B cell (primary cell): ENCODE measurements at regions not wholly inside any gene's neighbourhood (a gene's known extent, or its start where the extent isn't known, plus 50 kb on each side); places are given as distances from the start of the nearest gene placed in this dataset.

Experiments
- ATAC-seq: fragments of 200-7000 bp; cut with Tn5 transposase; one replicate; pipeline ENCODE4 v1.10.0; 2021; ENCODE audit warnings: low read depth, mild to moderate bottlenecking, moderate number of reproducible peaks, moderate library complexity
- CTCF ChIA-PET: fragments of 350-600 bp; sonication (Branson Sonifier 250); formaldehyde crosslinking; loops from one replicate; lab custom pipeline; 2021; ENCODE audit warnings: antibody characterized with exemption, inconsistent platforms; lab: Charles Lee
- POLR2A ChIA-PET: fragments of 350-600 bp; sonication (Branson Sonifier 250); formaldehyde crosslinking; loops from one replicate; lab custom pipeline; 2021; ENCODE audit warnings: antibody characterized with exemption; lab: Charles Lee
- DNase-seq: peaks from one replicate; pipeline ENCODE4 v3.0.0; 2013
- H2AFZ ChIP-seq: 2 replicates; pipeline ENCODE4 v1.6.1; 2012; ENCODE audit warnings: mild to moderate bottlenecking, low read depth, low read length; ENCODE audit not compliant: insufficient read depth, poor library complexity, severe bottlenecking
- H3K27ac ChIP-seq, 2 donors: 1 replicate in 1 of 2; 2 replicates in 1 of 2; pipeline ENCODE4 v1.5.1; 2012 to 2013; ENCODE audit warnings: low read length in 2 of 2, mild to moderate bottlenecking in 2 of 2, moderate library complexity in 1 of 2
- H3K27me3 ChIP-seq, 4 experiments: fragments of 200-600 bp in 1 of 4; sonication (generic) in 1 of 4; replicated peaks in 1 of 4; 1 replicate in 2 of 4; 2 replicates in 2 of 4; pipeline versions ENCODE4 v1.6.1 to v1.7.0; 2013 to 2016; ENCODE audit warnings: low read length in 3 of 4, mild to moderate bottlenecking in 2 of 4, mixed read lengths in 1 of 4, moderate library complexity in 1 of 4; ENCODE audit not compliant: insufficient read depth in 4 of 4, control insufficient read depth in 3 of 4; ENCODE audit errors: control extremely low read depth in 1 of 4
- H3K36me3 ChIP-seq, 2 experiments: replicated peaks in 1 of 2; 1 replicate in 1 of 2; 2 replicates in 1 of 2; pipeline versions ENCODE4 v1.6.1 to v1.7.1; 2013; ENCODE audit warnings: low read length in 1 of 2; ENCODE audit not compliant: insufficient read depth in 2 of 2, control insufficient read depth in 1 of 2; ENCODE audit errors: control extremely low read depth in 1 of 2, extremely low read depth in 1 of 2
- H3K4me1 ChIP-seq, 2 donors: fragments of 200-600 bp in 1 of 2; sonication (generic) in 1 of 2; 1 replicate in 1 of 2; 2 replicates in 1 of 2; pipeline versions ENCODE4 v1.5.1 to v1.6.1; 2013 to 2017; ENCODE audit warnings: low read length in 2 of 2; ENCODE audit not compliant: control insufficient read depth in 2 of 2, insufficient read depth in 2 of 2
- H3K4me2 ChIP-seq: replicated peaks from 2 replicates; pipeline ENCODE3; 2012; ENCODE audit warnings: mild to moderate bottlenecking, low read depth, low read length; ENCODE audit not compliant: poor library complexity, severe bottlenecking
- H3K4me3 ChIP-seq, 5 experiments: fragments of 200-600 bp in 1 of 5; sonication (generic) in 1 of 5; 1 replicate in 3 of 5; 2 replicates in 2 of 5; pipeline versions ENCODE4 v1.5.1 to v1.7.0; 2011 to 2016; ENCODE audit warnings: low read length in 4 of 5, mild to moderate bottlenecking in 4 of 5, low read depth in 2 of 5, control low read depth in 1 of 5, moderate library complexity in 1 of 5; ENCODE audit not compliant: insufficient read depth in 1 of 5; ENCODE audit errors: control extremely low read depth in 1 of 5, extremely low read depth in 1 of 5
- H3K79me2 ChIP-seq: fragments of 200-600 bp; sonication (generic); one replicate; pipeline ENCODE4 v1.6.0; 2016; ENCODE audit warnings: low read length; ENCODE audit not compliant: control insufficient read depth, insufficient read depth
- H3K9ac ChIP-seq: fragments of 200-600 bp; sonication (generic); 2 replicates; pipeline ENCODE4 v1.6.1; 2017; ENCODE audit warnings: mild to moderate bottlenecking, low read length, moderate library complexity
- H3K9me3 ChIP-seq, 3 donors: one replicate each; pipeline versions ENCODE4 v1.6.1 to v1.7.1; 2013; ENCODE audit warnings: low read length in 2 of 3; ENCODE audit not compliant: control insufficient read depth in 2 of 3, insufficient read depth in 1 of 3; ENCODE audit errors: control extremely low read depth in 1 of 3
- H4K20me1 ChIP-seq: 2 replicates; pipeline ENCODE4 v1.6.0; 2012; ENCODE audit warnings: mild to moderate bottlenecking, low read length; ENCODE audit not compliant: insufficient read depth, control insufficient read depth, poor library complexity, severe bottlenecking
- H3K27ac Mint-ChIP-seq: one replicate; pipeline ENCODE4 v1.8.0; 2021; ENCODE audit warnings: mixed read lengths
- H3K27me3 Mint-ChIP-seq: one replicate; pipeline ENCODE4 v1.8.0; 2021; ENCODE audit warnings: mixed read lengths
- H3K4me1 Mint-ChIP-seq: one replicate; pipeline ENCODE4 v1.8.0; 2021; ENCODE audit warnings: mixed read lengths
- H3K4me3 Mint-ChIP-seq: one replicate; pipeline ENCODE4 v1.8.0; 2021; ENCODE audit warnings: mixed read lengths
- H3K9me3 Mint-ChIP-seq: one replicate; pipeline ENCODE4 v1.8.0; 2022; ENCODE audit warnings: mixed read lengths; ENCODE audit not compliant: insufficient read depth
- CTCF ChIP-seq: fragments of 200-600 bp; IDR thresholded peaks from one replicate; pipeline ENCODE4 v1.8.0; 2022; ENCODE audit warnings: antibody characterized with exemption, mild to moderate bottlenecking
- EZH2 ChIP-seq: IDR thresholded peaks from 2 replicates; pipeline ENCODE4 v1.6.1; 2012; ENCODE audit warnings: borderline replicate concordance, low read depth, mild to moderate bottlenecking, moderate library complexity, low read length; ENCODE audit not compliant: insufficient read depth, poor library complexity, severe bottlenecking
- WGBS: methylation state at CpG from one replicate; pipeline ENCODE4 v1.1.5; 2013; ENCODE audit warnings: missing lambda C conversion rate; ENCODE audit not compliant: insufficient coverage; 5-methylcytosine and 5-hydroxymethylcytosine counted together
- intact Hi-C: fragments of 100-400 bp; cut with micrococcal nuclease; formaldehyde crosslinking; loops from one replicate; pipeline ENCODE4 v1.10.0; 2022

GRCh38 chr5:35438786-35439185 is 178.9 kb upstream of the SPEF2 start:
- 80% methylated on average over 1 of the region's 2 CpGs for WGBS
- CTCF ChIA-PET: no interaction called here
- Histone ChIP-seq H3K27me3 (peaks cover 0 to 3% (median 0%) of the 10 kb centered on the region in 4 experiments), H3K27ac (no peak overlapping the region), H4K20me1 (no peaks in the 10 kb centered on the region), H3K36me3 (no peaks in the 10 kb centered on the region), H3K79me2 (no peaks in the 10 kb centered on the region), H3K4me1 (no peaks in the 10 kb centered on the region), H3K4me2 (no peak overlapping the region), H3K4me3 (no peak overlapping the region), H3K9me3 (no peaks in the 10 kb centered on the region), H3K9ac (no peak overlapping the region), H2AFZ (no peak overlapping the region)
- H3K9me3 Mint-ChIP-seq: no peaks in the 10 kb centered on the region
- POLR2A ChIA-PET: no interaction called here
- H3K27me3 Mint-ChIP-seq: peaks cover 36% of the 10 kb centered on the region
- intact Hi-C loops: no loop called here
- ATAC-seq: no peak
- no peak overlapping the region for H3K27ac Mint-ChIP-seq
- no peak for DNase-seq
- no peak overlapping the region for H3K4me3 Mint-ChIP-seq
- TF ChIP-seq EZH2: no peak
- no peak for TF ChIP-seq CTCF
- H3K4me1 Mint-ChIP-seq: no peaks in the 10 kb centered on the region

- no peak overlapping the region for H3K4me3 Mint-ChIP-seq
- no peaks in the 10 kb centered on the region for H4K20me1 ChIP-seq
- ATAC-seq (no peak), DNase-seq (no peak)
- H3K9ac ChIP-seq: no peak overlapping the region
- intact Hi-C loops: no loop called here
- ChIA-PET CTCF (no interaction called here), POLR2A (no interaction called here)
- no peak overlapping the region for H2AFZ ChIP-seq
- no peaks in the 10 kb centered on the region for H3K9me3 Mint-ChIP-seq
- WGBS: no CpG with 5 or more reads among the region's 1 CpG
- peaks cover 0 to 3% (median 0%) of the 10 kb centered on the region in 4 experiments for H3K27me3 ChIP-seq
- no peaks in the 10 kb centered on the region for H3K4me1 ChIP-seq
- peaks cover 36% of the 10 kb centered on the region for H3K27me3 Mint-ChIP-seq
- H3K27ac Mint-ChIP-seq: no peak overlapping the region
- TF ChIP-seq CTCF (no peak), EZH2 (no peak)
- H3K27ac ChIP-seq: no peak overlapping the region
- H3K4me3 ChIP-seq: no peak overlapping the region
- no peaks in the 10 kb centered on the region for H3K9me3 ChIP-seq
- no peaks in the 10 kb centered on the region for H3K4me1 Mint-ChIP-seq
- H3K4me2 ChIP-seq: no peak overlapping the region
- H3K79me2 ChIP-seq: no peaks in the 10 kb centered on the region
- H3K36me3 ChIP-seq: no peaks in the 10 kb centered on the region
These were observed 179.4 kb upstream of the SPEF2 start for GRCh38 chr5:35438288-35438687.
